GM18861 (cell line): ENCODE measurements at regions not wholly inside any gene's neighbourhood (a gene's known extent, or its start where the extent isn't known, plus 50 kb on each side); places are given as distances from the start of the nearest gene placed in this dataset.
"Not testable (repeated sequence)": the region's sequence is repeated elsewhere in the genome, so short reads cannot be mapped to it uniquely, and the experiment has no call there.

Experiments
- ATAC-seq: cut with Tn5 transposase; IDR thresholded peaks from one replicate; pipeline ENCODE4 v1.9.1; 2021; ENCODE audit not compliant: unreplicated experiment

DNA sequence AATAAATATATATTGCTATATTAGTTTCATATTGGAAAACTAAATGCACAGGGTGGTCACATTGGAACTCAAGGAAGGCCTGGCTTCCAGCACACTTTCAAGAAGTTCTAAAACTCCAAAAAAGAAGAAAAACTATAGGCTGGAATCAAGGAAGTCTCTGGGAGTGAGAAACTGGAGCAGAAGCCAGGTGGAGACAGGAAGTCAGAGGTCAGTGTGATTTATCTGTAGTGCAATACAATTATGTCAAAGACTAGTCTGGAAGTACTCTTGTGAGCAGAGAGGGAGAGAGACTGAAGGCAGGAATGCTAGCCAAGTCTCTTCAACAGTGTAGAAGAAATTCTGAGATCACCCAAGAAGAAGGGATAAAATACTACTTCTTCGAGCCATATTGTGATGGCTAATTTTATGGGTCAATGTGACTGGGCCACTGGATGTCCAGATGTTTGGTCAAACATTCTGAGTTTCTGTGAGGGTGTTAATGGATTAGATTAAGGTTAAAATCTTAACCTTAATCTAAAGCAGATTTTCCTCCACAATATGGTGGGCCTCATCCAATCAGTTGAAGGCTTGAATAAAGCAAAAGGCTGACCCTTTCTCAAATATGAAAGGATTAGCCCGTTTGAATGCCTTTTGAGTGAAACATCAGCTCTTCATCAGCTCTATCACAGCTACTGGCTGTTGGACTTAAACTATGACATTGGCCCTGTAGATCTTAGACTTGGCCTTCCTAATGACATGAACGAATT is 208.0 kb downstream of the TDRD15 start:
- ATAC-seq = no peak

DNA sequence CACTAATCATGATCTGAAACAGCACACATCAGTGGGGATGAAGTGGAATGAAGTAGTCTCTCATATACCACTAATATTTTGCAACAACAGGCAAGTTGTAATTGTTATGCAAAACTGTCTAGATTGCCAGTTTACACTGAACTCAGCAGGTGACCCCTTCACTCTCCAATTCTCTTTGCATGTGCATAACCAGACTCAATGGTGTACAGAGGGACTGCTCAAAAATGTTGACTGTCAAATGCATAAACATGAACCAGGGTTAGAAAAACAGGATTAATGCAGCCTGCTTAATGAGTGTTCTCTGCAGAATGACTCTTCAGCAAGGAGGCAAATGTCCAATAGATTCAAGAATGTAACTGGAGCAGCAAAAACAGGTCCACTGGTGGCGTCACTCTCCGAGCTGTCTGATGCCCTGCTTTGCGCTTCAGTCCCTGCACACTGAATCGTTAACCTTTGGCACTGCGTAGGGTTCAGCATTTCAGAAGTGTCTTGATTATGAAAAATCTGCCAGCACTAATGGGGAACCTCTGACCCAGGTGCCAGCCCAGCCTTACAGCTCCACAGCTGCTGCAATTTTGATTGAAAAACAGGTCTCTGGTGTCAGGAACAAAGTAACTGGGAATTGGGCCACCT is 209.3 kb downstream of the TDRD15 start:
- no peak for ATAC-seq

GRCh38 chr2:21333684-21334083 is 209.9 kb downstream of the TDRD15 start:
- ATAC-seq = no peak

- no peak for ATAC-seq
These were observed 223.2 kb downstream of the TDRD15 start for GRCh38 chr2:21346984-21347383.

DNA sequence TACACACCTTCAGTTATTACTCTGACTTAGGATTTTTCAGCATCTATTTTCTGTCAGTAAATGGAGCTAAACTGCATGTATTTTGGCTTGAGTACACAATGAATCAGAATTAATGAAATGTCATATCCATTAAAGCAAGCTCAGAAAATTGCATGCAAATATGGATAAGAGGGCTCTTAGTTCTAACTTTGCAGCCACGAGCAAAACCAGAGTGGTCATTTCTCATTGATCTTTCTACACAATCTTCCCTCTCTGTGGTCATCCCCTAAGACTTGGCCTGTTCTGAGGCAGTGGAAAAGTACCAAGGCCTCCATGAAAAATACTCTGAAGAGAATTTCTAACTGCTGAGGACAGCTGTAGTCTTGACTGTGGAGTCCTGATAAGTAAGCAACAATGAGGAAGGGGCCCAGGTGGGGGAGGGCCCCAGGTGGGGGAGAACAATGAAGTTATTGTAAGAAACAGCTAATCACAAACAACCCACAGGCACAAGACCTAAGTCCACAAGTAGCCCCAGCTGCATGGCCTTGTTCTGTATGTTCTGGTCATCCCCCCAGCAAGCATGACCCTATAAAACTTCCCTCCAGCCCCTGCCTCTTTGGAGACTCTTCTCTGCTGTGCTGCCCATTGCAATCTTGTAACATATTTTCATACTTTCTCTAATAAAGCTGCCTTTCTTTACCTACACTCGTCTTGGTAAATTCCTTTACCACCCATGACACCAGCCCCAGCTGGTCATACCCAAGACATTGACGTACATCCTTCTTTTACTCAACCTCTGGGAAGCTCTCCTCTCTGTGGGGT is 230.3 kb downstream of the TDRD15 start:
- no peak for ATAC-seq

DNA sequence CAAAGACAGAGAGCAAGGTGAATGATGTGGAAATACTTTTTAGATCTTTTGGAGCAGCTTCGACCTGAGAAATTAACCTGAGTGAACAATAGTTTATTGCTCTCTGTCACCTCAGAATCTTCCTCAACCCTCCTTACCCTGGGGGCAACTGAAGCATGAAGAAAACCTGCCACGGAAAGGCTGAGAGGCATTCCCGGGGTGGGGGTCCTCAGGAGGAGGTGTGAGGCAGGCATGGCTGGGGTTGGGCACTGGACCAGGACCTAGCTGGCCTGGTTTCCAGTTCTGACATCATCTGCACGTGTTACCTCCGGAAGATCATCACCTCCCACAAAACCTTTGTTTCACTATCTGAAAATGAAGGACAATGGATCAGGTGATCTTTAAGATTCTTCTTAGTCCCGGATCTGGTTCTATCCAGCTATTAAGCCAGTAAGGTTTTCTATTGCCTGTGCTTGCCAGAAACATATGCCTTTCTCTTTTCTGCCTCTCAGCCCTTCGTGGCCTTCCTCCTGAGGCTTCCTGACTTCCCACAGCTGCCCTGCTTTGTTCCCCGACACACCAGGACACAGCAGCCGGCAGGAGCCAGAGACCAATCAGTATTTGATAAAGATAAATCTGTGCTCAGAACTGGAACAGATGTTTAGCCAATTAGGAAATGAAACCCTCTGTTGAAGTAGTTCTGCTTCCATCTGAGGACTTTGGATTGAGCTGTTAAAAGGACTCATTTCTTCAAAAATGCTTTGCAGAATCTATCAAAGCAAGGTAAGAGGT is 232.5 kb downstream of the TDRD15 start:
- ATAC-seq = no peak

DNA sequence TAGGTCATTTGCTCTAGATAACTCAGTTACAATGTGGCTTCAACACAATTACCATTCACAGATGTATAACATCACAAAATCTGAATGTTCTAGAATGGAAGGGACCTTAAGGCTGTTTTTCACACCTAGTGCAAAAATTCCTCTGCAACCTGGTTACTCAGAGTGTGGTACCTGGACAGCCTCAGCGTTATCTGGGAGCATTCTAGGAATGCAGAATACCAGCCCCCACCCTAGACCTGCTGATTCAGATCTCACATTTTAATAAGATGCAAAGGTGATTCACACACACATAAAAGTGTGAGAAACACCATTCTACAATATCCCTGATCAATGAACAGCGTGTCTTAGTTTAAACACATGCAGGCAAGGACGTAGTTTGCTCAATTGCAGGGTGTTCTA is 233.1 kb downstream of the TDRD15 start:
- no peak for ATAC-seq

- ATAC-seq = no peak
These were observed 235.2 kb downstream of the TDRD15 start for GRCh38 chr2:21358976-21359375.

GRCh38 chr2:21361384-21361783 is 237.6 kb downstream of the TDRD15 start:
- no peak for ATAC-seq

GRCh38 chr2:21361957-21362486 is 238.3 kb downstream of the TDRD15 start:
- ATAC-seq = no peak

DNA sequence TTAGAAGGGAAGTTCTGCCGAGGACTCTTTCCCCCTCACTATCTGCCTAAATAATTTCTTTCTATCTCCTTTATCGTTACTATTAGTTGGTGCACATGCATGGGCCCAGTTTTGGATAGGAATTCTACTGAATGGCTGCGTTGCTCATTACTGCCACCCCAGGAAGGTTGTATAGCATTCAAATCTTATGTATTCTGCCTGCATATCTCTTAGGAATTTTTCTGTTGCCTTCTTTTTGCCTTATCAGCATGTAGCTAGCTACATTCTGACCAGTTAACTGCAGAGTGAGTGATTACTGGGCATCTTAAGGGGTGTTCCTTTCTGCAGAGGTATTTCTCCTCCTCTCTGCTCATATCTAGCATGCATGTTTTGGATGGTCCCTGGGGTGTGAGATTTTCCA is 239.6 kb downstream of the TDRD15 start:
- ATAC-seq = no peak

- ATAC-seq = no peak
These were observed 243.7 kb downstream of the TDRD15 start for GRCh38 chr2:21367421-21367820.

DNA sequence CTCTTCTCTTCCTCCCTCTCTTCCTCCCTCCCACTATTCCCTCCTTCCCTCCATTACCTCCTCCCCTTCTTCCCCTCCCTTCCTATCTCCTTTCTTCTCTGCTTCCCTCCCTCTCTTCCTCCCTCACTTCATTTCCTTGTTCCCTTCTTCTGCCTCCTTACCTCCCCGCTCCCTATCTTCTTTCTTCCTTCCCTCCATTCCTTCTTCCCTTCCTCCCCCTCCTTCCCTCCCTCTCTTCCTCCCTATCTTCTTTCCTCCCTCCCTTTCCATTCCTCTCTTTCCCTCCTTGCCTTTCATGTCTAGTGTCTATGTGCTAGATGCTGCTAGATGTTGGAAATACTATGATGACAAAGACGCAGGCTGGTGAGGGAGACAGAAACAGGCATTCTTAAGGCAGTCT is 246.0 kb downstream of the TDRD15 start:
- no peak for ATAC-seq

GRCh38 chr2:21371499-21372003 is 247.8 kb downstream of the TDRD15 start:
- ATAC-seq = no peak

GRCh38 chr2:21372654-21373053 is 248.9 kb downstream of the TDRD15 start:
- no peak for ATAC-seq

GRCh38 chr2:21376864-21377263 is 253.1 kb downstream of the TDRD15 start:
- no peak for ATAC-seq

- ATAC-seq = no peak
These were observed 255.4 kb downstream of the TDRD15 start for GRCh38 chr2:21379140-21379539.

GRCh38 chr2:21379668-21380067 is 255.9 kb downstream of the TDRD15 start:
- ATAC-seq = not testable (repeated sequence)

- ATAC-seq = no peak
These were observed 257.7 kb downstream of the TDRD15 start for GRCh38 chr2:21381421-21381820.

DNA sequence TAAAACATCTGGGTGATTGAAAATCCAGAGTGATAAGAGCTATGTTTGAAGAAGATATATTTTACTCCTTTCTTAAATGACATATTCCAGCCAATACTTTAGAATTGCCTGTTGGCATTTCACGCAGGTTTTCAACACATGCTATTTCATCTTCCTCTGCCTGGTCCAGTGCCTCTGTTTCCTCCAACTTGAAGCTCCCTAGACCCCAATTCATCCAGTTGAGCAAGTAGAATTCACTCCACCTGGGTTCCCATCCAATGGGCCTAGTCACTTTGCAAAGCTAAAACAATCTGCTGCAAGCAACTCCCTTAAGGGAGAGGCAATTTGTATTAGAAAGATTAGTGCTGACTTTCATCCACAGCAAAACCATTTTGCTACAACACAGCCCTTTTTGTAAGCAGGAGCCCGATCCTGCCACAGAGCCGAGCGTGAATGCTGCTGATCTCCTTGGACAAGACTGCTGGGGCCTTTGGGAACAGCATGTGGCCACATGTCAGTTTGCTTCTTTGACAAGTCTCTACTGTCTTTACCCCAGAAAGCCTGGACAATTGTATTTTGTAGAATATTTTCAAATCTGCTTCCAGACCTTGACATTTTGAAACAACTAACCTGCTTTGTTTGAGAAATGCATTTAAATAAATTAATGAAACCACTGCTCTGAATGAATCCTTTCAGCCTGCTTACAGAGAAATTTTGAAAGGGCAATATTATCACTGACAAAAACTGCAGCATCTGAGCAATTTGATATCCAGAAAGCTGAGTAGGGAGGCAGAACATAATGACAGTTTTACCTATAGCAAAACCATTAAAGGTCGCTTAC is 259.1 kb downstream of the TDRD15 start:
- no peak for ATAC-seq
